ENCODE measurements at regions not wholly inside any gene's neighbourhood (a gene's known extent, or its start where the extent isn't known, plus 50 kb on each side); places are given as distances from the start of the nearest gene placed in this dataset.
"Not testable (repeated sequence)": the region's sequence is repeated elsewhere in the genome, so short reads cannot be mapped to it uniquely, and the experiment has no call there.

DNA sequence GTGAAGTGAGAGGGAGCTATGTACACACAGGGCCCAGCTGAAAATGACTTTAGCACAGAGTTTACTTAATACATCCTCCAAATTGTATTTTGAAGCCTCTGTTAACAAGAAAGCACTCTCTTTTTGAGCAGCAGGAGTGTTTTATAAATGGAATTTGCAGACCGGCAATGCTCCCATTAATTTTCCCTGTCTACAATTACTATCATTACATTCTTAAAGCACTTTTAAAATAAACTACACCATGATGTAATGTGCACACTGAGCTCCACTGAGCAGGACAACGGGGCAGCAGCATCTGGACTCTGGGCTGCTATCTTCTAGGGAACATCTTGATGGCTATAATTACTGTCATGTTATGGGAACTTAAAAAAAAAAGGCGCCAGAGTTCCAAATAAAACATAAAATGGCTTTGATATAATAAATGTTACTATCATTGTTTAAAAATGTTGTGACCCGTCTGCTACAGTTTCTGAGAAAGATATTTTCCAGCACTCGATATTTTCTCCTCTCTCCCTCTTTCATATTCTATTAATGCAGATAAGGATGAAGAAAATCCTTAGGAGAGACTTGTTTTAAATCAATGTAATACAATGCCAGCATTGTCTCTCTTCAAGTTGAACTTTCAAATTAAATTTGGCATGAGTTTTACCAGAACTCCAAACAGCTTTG lies 150.9 kb downstream of the HLX start:
- no peak for DNase-seq

DNA sequence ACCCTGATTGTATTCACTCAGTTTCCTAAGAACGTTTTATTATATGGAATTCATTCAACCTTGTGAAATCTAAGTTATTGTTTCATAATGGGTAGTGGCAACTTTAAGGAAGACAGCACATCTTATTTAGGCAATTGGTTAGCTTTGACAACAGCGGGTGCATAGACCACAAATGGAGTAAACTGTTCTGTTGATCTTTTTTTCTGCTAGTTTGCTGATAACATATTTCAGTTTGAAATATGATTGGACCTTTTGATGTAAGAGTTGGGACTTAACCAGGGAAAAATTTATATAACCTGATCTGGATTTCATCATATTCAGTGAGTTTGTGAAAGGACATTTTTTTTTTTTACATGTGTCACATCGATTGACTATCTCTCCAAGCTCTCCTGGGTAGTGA lies 151.7 kb downstream of the HLX start:
- no peak for DNase-seq

DNA sequence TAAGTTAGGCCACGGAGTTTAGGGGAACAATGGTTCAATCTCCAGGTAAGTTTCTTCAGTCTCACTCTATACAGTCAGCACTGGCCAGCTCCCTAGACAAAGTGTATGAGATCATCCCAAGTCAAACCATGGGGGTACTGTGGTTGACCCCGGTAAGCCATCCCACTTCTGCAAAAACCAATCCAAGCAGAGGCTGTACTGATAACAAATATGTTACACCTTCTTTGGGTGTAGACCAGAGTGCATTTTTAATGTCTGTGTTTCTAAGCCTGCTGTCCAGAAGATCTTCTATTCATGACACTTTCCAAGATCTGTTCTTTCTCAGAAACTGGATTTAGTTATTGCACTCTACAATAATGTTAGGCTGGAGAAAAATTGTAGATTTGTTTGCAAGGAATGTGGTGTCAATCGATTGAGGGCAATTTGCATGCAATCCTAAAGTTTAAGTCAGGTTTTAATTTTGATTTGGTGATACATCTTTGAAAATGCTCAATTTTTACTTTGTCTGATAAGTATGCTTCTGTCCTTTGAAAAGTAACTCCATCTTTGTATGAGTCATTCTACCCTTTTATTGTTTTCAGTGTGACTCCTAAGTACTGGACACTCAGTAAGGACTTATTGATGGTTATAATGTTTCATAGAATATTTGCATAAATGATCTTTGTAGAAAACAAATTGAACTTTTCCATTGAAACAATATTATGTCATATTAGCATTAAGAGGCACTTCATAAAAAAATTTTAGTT lies 152.4 kb downstream of the HLX start:
- DNase-seq: no peak

DNA sequence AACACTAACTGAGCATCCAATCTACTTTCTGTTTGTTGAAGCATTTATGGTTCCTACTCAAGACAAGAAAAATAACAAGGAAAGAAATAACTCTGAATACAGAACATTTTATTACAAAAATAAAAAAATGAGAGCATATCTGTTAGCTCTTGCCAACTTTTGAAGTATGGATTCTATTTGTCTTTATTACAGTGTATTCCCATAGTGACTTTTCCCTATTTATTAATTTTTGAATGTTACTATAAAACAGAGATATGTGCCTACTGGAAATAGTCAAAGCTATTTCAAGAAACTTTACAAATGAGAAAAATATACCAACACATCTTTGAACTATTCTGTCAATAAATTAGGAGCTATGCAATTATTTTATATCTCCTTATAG lies 153.0 kb downstream of the HLX start:
- no peak for DNase-seq

DNA sequence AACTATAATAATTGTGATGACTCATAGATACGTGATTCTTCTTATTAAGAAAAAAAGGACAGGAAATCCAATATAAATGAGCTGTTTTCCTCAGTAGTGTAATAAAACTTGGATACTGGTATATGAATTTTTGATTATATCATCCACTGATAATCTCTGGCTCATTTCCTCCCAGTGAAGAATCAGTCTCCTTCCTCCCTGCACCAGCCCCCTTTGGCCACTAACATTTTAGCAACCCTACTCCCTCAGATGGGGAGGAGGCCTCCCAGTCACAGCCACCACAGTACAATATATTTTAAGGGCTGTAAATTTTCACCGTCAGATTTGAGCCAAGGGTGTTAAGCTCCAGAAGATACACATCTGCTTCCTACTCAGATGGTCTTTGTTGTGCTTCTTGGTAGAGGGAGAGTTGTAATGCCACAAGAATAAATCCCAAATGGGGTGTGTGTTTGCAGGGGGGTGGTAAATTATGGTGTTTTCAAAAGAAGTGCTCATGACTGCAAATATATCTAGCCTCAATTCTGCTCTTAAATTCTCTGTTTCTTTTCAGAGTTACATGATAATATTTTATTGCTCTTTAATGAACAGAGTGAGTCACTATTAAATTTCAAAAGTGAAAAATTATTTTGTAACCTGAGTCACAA lies 153.5 kb downstream of the HLX start:
- DNase-seq: no peak

DNA sequence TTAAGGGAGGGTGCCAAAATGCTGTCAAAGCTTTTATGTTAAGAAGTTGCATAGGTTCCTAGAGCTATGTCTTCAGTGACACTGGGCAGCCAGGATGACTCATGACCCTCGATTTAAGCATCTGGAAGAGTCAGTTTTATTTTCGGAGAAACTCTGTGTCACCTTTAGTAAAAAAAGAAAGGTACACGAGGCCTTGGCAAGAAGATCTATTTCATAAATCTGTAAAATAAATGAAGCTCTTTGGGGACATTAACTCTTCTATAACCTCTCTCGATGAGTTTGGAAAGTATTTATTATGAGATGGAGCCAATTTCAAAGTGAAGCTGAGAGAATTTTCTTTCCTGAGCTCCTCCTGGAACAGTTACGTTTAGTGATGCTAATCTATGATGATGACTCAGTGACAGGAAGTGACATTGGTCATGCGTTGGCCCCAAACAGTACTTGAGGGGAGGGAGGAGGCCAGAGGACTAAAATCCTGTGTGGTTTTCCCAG lies 156.5 kb downstream of the HLX start:
- DNase-seq: no peak

DNA sequence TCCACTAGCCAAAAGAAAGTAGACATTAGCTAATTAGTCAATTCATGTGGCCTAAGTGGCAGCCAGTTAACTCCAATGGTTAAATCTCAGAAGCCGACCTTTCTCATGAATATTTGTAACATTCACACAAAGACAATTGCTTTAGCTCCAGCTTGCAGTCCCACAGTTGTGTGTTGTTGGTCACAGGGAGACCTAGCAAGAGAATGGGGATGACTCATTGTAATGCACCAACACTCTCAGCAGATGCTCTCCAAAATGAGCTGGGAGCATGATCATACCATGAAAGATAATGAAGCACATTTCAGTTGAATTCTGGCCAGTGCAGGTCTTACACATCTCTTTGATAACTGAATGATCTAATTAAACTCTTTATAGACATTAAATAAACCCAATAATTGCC lies 160.4 kb downstream of the HLX start:
- DNase-seq: no peak

DNA sequence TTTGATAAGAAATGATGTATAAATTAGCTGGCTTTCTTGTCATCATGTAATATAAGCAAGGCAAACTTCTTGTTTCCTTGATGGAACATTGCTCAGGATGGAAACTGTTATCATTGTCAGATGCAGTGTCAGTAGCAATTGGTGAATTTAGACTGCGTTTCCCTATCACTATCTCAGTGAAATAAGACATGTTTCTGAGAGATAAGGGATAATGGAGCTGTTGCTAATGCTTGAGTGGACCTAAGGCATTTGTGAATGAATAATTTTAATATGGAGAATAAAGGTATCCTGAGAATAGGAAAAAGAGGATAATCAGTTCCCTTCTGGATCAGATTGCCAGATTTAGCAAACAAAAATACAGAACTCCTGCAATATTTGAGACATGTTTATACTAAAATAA lies 160.9 kb downstream of the HLX start:
- DNase-seq: no peak

DNA sequence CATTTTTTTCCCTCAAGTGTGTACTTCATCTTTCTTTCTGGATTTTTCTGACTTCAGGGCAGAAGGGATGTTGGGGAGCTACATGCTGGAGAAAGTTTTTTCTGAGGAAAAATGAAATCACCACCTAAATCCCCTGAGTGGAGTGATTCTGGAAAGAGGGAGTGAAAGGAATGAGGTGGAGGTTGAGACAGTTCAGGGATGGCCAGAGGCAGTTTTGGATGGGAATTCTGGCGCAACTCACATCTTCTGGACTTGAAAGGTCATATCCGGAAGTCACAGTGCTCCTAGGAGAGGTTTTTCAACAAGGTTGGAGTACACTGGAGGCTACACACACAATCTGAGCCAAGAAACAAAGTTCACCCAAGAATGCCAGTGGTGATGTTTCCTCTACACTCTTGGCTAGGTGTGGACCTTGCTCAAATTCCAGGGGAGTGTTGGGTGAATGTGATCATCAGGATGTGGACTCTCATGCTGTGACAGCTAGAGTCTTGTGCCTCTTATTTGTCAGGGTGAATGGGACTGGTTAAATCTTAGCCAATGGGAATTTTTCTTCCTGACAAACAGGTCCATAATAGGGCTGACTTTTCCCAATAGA lies 161.5 kb downstream of the HLX start:
- DNase-seq: no peak

DNA sequence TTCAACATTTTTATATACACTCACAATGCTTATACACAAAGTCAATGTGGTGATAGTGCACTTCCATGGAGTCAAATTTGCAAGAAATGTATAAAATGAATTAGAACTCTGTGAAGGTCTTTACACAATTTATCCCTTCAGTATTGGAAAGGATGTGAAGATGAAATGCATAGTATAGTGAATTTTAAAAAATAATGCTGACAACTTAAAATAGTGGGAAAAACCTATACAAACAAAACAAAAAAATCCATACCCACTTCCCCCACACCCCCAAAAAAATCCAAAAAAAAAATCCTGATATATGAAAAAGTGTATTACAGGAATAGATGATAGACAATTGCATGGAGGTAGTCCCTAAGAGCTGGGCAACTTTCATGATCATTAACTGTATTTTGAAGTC lies 165.3 kb downstream of the HLX start:
- DNase-seq: no peak

DNA sequence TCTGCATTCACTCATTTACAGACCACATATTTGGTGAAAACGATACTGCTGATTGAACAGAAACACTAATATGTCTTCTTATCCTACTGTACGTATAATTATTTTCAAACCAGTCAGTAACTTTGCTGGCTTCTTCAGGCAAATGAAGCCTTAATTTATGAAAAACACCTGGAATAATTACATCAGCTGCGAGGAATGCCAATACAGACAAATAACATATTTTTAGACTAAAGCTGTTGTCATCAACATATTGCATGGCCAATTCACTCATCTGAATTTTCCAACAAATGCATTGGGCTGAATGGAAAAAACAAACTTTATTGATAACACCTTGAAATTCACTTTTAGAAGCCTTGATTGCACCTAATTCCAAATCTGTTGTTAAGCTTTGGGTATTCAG lies 165.9 kb downstream of the HLX start:
- no peak for DNase-seq

DNA sequence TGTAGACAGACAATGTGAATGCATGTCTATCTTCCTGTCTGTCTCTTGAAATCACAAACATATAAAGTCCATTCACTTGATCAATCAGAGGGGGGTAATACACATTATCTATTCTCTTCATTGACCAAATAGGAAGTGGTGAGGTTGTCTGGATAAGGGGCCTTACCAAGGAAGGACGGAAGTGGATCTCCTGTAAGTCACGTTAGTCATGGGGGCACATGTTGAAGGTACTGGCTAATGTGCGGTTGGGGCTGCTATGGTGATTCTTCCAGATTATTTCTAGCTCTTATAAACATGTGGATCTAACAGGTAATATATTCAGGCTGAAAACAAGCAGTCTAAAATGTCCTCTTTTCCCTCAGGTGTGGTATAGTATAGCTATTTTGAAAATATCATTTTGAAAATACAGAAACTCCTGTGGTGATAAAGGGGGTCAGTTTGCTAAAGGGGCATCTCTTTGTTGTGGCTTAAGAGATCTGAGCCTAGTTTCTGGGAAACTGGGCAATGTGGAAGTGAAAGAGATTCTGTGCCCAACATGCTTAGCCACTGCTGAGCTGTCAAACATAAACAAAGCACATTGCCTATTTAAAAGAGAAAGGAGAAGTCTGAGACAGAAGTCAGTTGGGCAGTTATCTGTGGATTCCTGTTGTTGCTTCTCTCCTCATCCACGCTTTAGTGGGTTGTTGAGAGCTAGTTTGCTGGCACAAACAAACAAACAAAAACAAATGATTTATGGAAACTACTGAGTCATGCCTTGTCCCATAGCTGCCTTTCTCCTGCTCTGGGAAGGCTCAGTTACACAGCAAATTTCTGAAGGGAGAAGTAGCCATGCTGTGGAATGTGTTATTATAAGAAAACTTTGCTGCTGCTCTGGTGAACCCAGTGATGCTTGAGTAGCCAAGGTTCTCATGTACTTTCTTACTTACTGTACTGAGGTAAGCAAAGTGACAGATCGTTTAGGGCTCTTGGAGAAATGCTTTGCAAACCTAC lies 166.9 kb downstream of the HLX start:
- DNase-seq: no peak

DNA sequence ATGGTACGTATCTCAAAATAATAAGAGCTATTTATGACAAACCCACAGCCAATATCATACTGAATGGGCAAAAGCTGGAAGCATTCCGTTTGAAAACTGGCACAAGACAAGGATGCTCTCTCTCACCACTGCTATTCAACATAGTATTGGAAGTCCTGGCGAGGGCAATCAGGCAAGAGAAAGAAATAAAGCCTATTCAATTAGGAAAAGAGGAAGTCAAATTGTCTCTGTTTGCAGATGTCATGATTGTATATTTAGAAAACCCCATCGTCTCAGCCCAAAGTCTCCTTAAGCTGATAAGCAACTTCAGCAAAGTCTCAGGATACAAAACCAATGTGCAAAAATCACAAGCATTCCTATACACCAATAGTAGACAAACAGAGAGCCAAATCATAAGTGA lies 172.1 kb downstream of the HLX start:
- not testable (repeated sequence) for DNase-seq

DNA sequence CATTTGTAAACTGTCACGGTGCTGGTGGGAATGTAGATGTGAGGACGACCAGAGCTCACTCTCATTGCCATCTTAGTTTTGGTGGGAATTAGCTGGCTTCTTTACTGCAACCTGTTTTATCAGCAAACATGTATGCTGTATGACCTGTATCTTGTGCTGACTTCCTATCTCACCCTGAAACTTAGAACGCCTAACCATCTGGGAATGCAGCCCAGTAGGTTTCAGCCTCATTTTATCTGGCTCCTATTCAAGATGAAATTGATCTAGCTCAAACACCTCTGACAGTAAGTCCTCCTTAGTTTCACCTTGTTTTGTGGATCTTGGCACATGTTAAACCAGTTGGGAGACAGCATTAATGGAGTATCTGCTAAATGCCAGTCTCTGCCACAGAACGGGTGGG lies 174.6 kb downstream of the HLX start:
- no peak for DNase-seq

DNA sequence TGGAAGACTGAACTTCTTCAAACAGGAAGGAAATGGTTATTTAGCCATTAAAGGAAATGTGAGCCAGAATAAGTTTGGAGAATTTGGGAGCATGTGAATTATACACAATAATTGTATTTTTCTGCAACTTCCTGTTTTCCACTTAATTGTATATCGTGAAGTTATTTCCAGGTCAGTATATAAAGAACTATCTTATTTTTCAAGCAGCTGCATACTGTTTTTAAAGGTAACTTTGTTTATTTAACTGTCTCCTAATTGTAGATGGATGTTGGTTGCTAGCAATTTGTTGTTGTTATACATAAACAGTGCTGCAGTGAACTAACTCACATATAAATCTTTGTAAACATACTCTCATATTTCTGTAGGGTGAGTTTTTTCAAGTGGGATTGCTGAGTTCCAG lies 180.3 kb downstream of the HLX start:
- no peak for DNase-seq

DNA sequence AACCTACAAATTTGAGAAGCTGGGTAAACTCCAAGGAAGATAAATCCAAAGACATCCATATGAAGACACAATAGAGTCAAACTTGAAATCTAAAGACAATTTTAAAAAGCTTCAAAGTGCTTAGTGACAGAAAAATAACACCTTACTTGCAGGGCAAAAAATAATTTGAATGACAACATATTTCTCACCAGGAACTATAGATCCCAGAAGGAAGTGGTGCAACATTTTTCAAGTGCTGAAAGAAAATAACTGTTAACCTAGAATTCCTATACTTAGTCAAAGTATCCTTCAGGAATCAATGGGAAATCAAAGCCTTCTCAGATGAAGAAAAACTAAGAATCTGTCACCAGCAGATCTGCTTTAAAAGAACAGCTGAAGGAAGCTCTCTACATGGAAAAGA lies 184.4 kb downstream of the HLX start:
- DNase-seq: no peak

DNA sequence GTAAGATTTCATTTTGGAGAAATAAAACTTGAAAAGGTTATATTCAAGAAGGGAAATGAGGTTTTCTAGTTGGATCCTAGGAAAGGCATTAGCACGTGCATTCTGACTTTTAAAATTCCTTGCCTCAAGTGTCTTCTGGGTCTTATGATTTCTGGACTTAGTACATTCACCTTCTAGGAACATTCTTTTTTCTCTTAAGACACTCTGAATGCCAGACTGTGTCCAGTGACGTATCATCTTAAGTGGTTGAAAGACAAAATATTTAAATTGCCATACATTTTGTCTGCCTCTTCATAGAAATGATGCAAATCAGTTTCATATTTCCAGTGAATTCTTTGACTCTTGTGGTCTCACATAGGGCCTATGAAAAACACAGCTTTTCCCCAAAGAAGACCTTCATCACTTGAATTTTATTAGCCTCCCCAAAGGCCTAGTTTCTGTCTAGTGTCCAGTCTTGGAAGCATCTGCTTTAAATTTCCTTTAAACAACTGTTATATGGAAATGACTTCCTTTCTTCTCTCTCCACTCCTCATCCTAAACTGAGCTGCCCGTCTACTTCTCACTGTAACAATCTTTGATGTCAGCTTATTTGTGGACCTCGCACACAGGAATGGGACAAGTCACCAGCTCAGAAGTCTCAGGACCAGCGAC lies 187.2 kb downstream of the HLX start:
- no peak for DNase-seq

DNA sequence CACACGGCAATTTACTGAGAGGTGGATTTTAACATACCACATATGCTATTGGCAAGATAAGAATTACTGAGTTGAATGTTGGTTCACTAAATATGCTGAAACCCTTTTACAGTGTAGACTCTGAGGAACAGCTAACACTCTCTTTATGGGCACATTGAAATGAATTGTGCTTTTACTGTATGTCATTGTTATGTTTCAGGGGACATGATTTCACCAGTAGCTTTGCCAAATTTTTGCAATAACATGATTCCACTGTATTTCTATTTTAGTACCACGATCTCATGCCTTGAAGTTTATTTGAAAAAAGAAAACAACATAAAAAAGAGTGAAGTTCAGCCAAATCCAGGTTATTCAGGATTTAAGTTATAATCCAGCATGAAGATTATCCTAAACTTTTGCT lies 188.5 kb downstream of the HLX start:
- DNase-seq: no peak

DNA sequence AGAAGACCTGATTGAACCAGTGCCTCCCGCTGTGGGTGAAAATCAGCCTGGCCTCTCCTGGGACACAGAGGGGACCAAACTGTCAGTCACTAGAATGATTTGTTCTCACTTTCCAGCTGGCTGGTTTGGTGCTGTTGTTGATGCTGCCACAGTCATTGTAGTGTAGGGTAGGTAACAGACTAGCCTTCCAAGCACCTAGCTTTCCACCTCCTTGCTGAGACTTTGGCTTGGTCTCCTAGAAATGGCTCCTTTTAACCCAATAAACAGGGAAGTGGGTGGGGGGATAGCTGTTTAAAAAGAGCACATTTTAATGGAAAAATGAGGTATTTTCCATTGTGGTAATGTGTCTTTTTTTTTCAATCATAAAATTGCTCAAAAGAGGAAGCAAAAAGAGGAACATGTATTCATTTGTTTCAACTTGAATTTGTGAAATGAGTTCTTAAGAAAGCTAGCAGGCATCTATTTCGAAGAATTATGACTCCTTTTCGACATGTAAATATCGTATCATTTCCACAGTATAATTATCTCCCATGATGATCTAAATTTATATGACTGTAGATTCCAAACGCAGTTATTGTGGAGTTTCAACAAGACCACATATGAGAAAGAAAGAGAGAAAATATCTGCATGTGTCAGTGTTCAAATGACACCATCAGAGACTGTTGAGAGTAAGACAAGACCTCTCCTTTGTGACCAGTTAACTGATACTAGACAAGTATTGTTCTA lies 190.1 kb downstream of the HLX start:
- DNase-seq: no peak

DNA sequence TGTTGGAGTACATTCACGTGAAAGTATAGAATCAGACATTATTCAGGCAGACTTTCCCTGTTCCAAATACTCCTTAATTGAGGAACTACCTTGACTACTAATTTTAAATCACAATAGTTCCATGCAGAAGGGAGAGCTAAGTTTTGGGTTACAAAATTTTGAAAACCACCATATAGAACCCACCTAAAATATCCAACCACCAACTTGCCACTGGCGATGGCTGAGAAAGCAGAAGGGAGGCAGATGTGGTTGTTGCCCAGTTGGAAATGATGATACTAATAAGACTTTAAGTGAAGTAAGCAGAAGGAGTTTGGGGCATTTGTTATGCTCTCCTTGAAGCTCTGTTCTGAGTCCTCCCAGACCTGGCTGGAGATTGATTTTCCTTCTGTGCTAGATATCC lies 190.7 kb downstream of the HLX start:
- DNase-seq: no peak

DNA sequence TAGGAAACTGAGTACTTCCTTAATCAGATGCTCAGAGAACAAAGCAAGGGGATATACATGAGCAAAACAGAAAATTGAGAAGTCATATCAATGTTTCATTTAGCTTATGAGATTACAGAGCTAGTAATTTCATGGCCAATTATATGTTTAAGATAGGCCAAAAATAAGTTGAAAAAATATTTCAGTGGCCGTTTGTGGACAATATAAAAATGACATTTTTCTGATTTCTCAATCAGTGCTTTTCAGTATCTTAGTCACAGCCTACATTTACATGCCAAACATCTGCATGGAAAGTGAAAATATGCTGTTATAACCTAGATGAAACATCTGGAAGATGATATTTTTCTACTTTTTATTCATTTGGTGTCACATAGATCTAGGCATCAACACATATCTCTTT lies 192.5 kb downstream of the HLX start:
- no peak for DNase-seq

Data from SHP77 treated with DMSO at 0.1 percent for 48 hours (cell line).